ENCODE measurements at regions not wholly inside any gene's neighbourhood (a gene's known extent, or its start where the extent isn't known, plus 50 kb on each side); places are given as distances from the start of the nearest gene placed in this dataset.

GRCh38 chr5:44486591-44486990 lies 97.4 kb upstream of the FGF10 start:
- TF ChIP-seq CTCF (conservative IDR thresholded peaks at IDR 0.05 in 1 of 2, IDR thresholded peaks at IDR 0.05 in 1 of 2; ENCODE audit: low read depth in 1 of 2, low read length in 2 of 2): no peak
- no peak for TF ChIP-seq EZH2 (IDR thresholded peaks at IDR 0.05; ENCODE audit: low read length, missing control alignments)
